B cell (primary cell): ENCODE measurements at regions not wholly inside any gene's neighbourhood (a gene's known extent, or its start where the extent isn't known, plus 50 kb on each side); places are given as distances from the start of the nearest gene placed in this dataset.

Experiments
- ATAC-seq: fragments of 200-7000 bp; cut with Tn5 transposase; one replicate; pipeline ENCODE4 v1.10.0; 2021; ENCODE audit warnings: low read depth, mild to moderate bottlenecking, moderate number of reproducible peaks, moderate library complexity
- CTCF ChIA-PET: fragments of 350-600 bp; sonication (Branson Sonifier 250); formaldehyde crosslinking; loops from one replicate; lab custom pipeline; 2021; ENCODE audit warnings: antibody characterized with exemption, inconsistent platforms; lab: Charles Lee
- POLR2A ChIA-PET: fragments of 350-600 bp; sonication (Branson Sonifier 250); formaldehyde crosslinking; loops from one replicate; lab custom pipeline; 2021; ENCODE audit warnings: antibody characterized with exemption; lab: Charles Lee
- DNase-seq: peaks from one replicate; pipeline ENCODE4 v3.0.0; 2013
- H2AFZ ChIP-seq: 2 replicates; pipeline ENCODE4 v1.6.1; 2012; ENCODE audit warnings: mild to moderate bottlenecking, low read depth, low read length; ENCODE audit not compliant: insufficient read depth, poor library complexity, severe bottlenecking
- H3K27ac ChIP-seq, 2 donors: 1 replicate in 1 of 2; 2 replicates in 1 of 2; pipeline ENCODE4 v1.5.1; 2012 to 2013; ENCODE audit warnings: low read length in 2 of 2, mild to moderate bottlenecking in 2 of 2, moderate library complexity in 1 of 2
- H3K27me3 ChIP-seq, 4 experiments: fragments of 200-600 bp in 1 of 4; sonication (generic) in 1 of 4; replicated peaks in 1 of 4; 1 replicate in 2 of 4; 2 replicates in 2 of 4; pipeline versions ENCODE4 v1.6.1 to v1.7.0; 2013 to 2016; ENCODE audit warnings: low read length in 3 of 4, mild to moderate bottlenecking in 2 of 4, mixed read lengths in 1 of 4, moderate library complexity in 1 of 4; ENCODE audit not compliant: insufficient read depth in 4 of 4, control insufficient read depth in 3 of 4; ENCODE audit errors: control extremely low read depth in 1 of 4
- H3K36me3 ChIP-seq, 2 experiments: replicated peaks in 1 of 2; 1 replicate in 1 of 2; 2 replicates in 1 of 2; pipeline versions ENCODE4 v1.6.1 to v1.7.1; 2013; ENCODE audit warnings: low read length in 1 of 2; ENCODE audit not compliant: insufficient read depth in 2 of 2, control insufficient read depth in 1 of 2; ENCODE audit errors: control extremely low read depth in 1 of 2, extremely low read depth in 1 of 2
- H3K4me1 ChIP-seq, 2 donors: fragments of 200-600 bp in 1 of 2; sonication (generic) in 1 of 2; 1 replicate in 1 of 2; 2 replicates in 1 of 2; pipeline versions ENCODE4 v1.5.1 to v1.6.1; 2013 to 2017; ENCODE audit warnings: low read length in 2 of 2; ENCODE audit not compliant: control insufficient read depth in 2 of 2, insufficient read depth in 2 of 2
- H3K4me2 ChIP-seq: replicated peaks from 2 replicates; pipeline ENCODE3; 2012; ENCODE audit warnings: mild to moderate bottlenecking, low read depth, low read length; ENCODE audit not compliant: poor library complexity, severe bottlenecking
- H3K4me3 ChIP-seq, 5 experiments: fragments of 200-600 bp in 1 of 5; sonication (generic) in 1 of 5; 1 replicate in 3 of 5; 2 replicates in 2 of 5; pipeline versions ENCODE4 v1.5.1 to v1.7.0; 2011 to 2016; ENCODE audit warnings: low read length in 4 of 5, mild to moderate bottlenecking in 4 of 5, low read depth in 2 of 5, control low read depth in 1 of 5, moderate library complexity in 1 of 5; ENCODE audit not compliant: insufficient read depth in 1 of 5; ENCODE audit errors: control extremely low read depth in 1 of 5, extremely low read depth in 1 of 5
- H3K79me2 ChIP-seq: fragments of 200-600 bp; sonication (generic); one replicate; pipeline ENCODE4 v1.6.0; 2016; ENCODE audit warnings: low read length; ENCODE audit not compliant: control insufficient read depth, insufficient read depth
- H3K9ac ChIP-seq: fragments of 200-600 bp; sonication (generic); 2 replicates; pipeline ENCODE4 v1.6.1; 2017; ENCODE audit warnings: mild to moderate bottlenecking, low read length, moderate library complexity
- H3K9me3 ChIP-seq, 3 donors: one replicate each; pipeline versions ENCODE4 v1.6.1 to v1.7.1; 2013; ENCODE audit warnings: low read length in 2 of 3; ENCODE audit not compliant: control insufficient read depth in 2 of 3, insufficient read depth in 1 of 3; ENCODE audit errors: control extremely low read depth in 1 of 3
- H4K20me1 ChIP-seq: 2 replicates; pipeline ENCODE4 v1.6.0; 2012; ENCODE audit warnings: mild to moderate bottlenecking, low read length; ENCODE audit not compliant: insufficient read depth, control insufficient read depth, poor library complexity, severe bottlenecking
- H3K27ac Mint-ChIP-seq: one replicate; pipeline ENCODE4 v1.8.0; 2021; ENCODE audit warnings: mixed read lengths
- H3K27me3 Mint-ChIP-seq: one replicate; pipeline ENCODE4 v1.8.0; 2021; ENCODE audit warnings: mixed read lengths
- H3K4me1 Mint-ChIP-seq: one replicate; pipeline ENCODE4 v1.8.0; 2021; ENCODE audit warnings: mixed read lengths
- H3K4me3 Mint-ChIP-seq: one replicate; pipeline ENCODE4 v1.8.0; 2021; ENCODE audit warnings: mixed read lengths
- H3K9me3 Mint-ChIP-seq: one replicate; pipeline ENCODE4 v1.8.0; 2022; ENCODE audit warnings: mixed read lengths; ENCODE audit not compliant: insufficient read depth
- CTCF ChIP-seq: fragments of 200-600 bp; IDR thresholded peaks from one replicate; pipeline ENCODE4 v1.8.0; 2022; ENCODE audit warnings: antibody characterized with exemption, mild to moderate bottlenecking
- EZH2 ChIP-seq: IDR thresholded peaks from 2 replicates; pipeline ENCODE4 v1.6.1; 2012; ENCODE audit warnings: borderline replicate concordance, low read depth, mild to moderate bottlenecking, moderate library complexity, low read length; ENCODE audit not compliant: insufficient read depth, poor library complexity, severe bottlenecking
- WGBS: methylation state at CpG from one replicate; pipeline ENCODE4 v1.1.5; 2013; ENCODE audit warnings: missing lambda C conversion rate; ENCODE audit not compliant: insufficient coverage; 5-methylcytosine and 5-hydroxymethylcytosine counted together
- intact Hi-C: fragments of 100-400 bp; cut with micrococcal nuclease; formaldehyde crosslinking; loops from one replicate; pipeline ENCODE4 v1.10.0; 2022

DNA sequence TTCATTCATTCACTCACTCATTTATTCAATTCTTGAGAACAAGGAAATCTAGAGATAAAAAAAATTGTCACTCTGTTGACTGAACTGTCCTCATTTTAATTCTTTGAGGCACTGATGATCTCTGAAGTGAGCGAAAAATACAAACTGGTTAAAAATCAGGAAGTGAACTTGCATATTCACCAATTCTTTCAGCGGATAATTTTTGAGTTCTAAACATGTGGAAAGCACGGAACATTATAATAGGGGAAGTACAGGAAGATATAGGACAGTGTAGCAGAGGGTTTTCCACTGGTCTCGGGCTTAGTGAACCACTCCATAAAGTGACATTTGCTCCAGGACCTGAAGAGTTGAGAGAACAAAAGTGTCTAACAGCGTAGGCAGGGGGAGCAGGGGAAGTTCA lies 169.5 kb downstream of the TLR4 start:
- no peak overlapping the region for H3K9ac ChIP-seq
- no peaks in the 10 kb centered on the region for H3K4me1 Mint-ChIP-seq
- no peaks in the 10 kb centered on the region for H3K9me3 Mint-ChIP-seq
- no peak for TF ChIP-seq CTCF
- no peak for TF ChIP-seq EZH2
- H2AFZ ChIP-seq = no peak overlapping the region
- H4K20me1 ChIP-seq = no peaks in the 10 kb centered on the region
- H3K9me3 ChIP-seq = peaks cover 0 to 1% (median 0%) of the 10 kb centered on the region in 3 donors
- no peak overlapping the region for H3K4me3 ChIP-seq
- no peaks in the 10 kb centered on the region for H3K36me3 ChIP-seq
- peaks cover 0 to 3% (median 0%) of the 10 kb centered on the region in 4 experiments for H3K27me3 ChIP-seq
- H3K79me2 ChIP-seq = no peaks in the 10 kb centered on the region
- intact Hi-C loops = no loop called here
- H3K4me3 Mint-ChIP-seq = no peak overlapping the region
- ATAC-seq = no peak
- no peak overlapping the region for H3K27ac Mint-ChIP-seq
- H3K27me3 Mint-ChIP-seq = peaks cover 29% of the 10 kb centered on the region
- 71% methylated on average over 3 of the region's 5 CpGs for WGBS
- CTCF ChIA-PET = no interaction called here
- no peak overlapping the region for H3K27ac ChIP-seq
- no peak for DNase-seq
- no peaks in the 10 kb centered on the region for H3K4me1 ChIP-seq
- POLR2A ChIA-PET = no interaction called here
- no peak overlapping the region for H3K4me2 ChIP-seq

GRCh38 chr9:117875886-117876285 lies 171.7 kb downstream of the TLR4 start:
- no CpG with 5 or more reads among the region's 2 CpGs for WGBS
- DNase-seq = no peak
- Mint-ChIP-seq H3K4me3 (no peak overlapping the region), H3K27ac (no peak overlapping the region), H3K27me3 (peaks cover 29% of the 10 kb centered on the region), H3K4me1 (no peaks in the 10 kb centered on the region), H3K9me3 (no peaks in the 10 kb centered on the region)
- TF ChIP-seq CTCF (no peak), EZH2 (no peak)
- CTCF ChIA-PET = no interaction called here
- no peak overlapping the region for H3K4me3 ChIP-seq
- H4K20me1 ChIP-seq = no peaks in the 10 kb centered on the region
- ATAC-seq = no peak
- no peak overlapping the region for H3K4me2 ChIP-seq
- no peaks in the 10 kb centered on the region for H3K36me3 ChIP-seq
- no peak overlapping the region for H3K9ac ChIP-seq
- H3K79me2 ChIP-seq = no peaks in the 10 kb centered on the region
- H3K4me1 ChIP-seq = no peaks in the 10 kb centered on the region
- H3K27ac ChIP-seq = no peak overlapping the region
- no peak overlapping the region for H2AFZ ChIP-seq
- POLR2A ChIA-PET = no interaction called here
- intact Hi-C loops = no loop called here
- peaks cover 0 to 3% (median 1%) of the 10 kb centered on the region in 4 experiments for H3K27me3 ChIP-seq
- peaks cover 0 to 1% (median 0%) of the 10 kb centered on the region in 3 donors for H3K9me3 ChIP-seq
